SU-DHL-6 (cell line): ENCODE measurements at regions not wholly inside any gene's neighbourhood (a gene's known extent, or its start where the extent isn't known, plus 50 kb on each side); places are given as distances from the start of the nearest gene placed in this dataset.

Source experiments
- EZH2phosphoT487 ChIP-seq: fragments of 200-600 bp; sonication (generic), shearing (Covaris generic); conservative IDR thresholded peaks from 2 replicates; pipeline ENCODE4 v1.6.1; 2018; ENCODE audit warnings: mild to moderate bottlenecking, antibody characterized with exemption, low read length, moderate library complexity, mixed read lengths
- TF ChIP-seq, protein P1 (sequence below): fragments of 200-600 bp; sonication (generic); IDR thresholded peaks from one replicate; pipeline ENCODE4 v1.5.1; 2017; ENCODE audit warnings: antibody characterized with exemption, mild to moderate bottlenecking, low read length, moderate library complexity; ENCODE audit not compliant: insufficient read depth, poor library complexity, severe bottlenecking

DNA sequence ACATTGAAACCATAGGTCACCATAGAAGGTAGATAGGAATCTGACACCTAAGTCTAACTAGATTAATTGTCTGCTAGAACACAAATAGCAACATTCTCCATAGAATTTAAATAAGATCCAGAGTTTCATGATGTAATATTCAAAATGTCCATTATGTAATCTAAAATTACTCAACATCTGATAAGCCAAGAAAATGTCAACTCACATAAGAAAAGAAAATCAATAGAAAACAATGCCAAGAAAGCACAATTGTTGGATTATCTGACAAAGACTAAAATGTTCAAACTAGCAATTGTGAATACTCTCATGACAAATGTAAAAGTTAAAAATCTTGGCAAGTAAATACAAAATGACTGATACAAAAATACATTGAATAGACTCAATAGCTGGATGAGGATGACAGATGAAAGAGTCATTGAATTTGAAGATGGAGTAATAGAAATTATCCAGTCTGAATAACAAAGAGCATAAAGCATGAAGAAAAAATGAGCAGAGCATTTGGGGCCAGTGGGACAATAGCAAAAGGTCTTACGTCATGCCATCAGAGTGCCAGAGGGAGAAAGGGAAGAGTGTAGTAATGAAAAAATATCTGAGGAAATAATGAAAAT is 358.6 kb downstream of the METTL4 start:
- TF ChIP-seq, protein P1, sequence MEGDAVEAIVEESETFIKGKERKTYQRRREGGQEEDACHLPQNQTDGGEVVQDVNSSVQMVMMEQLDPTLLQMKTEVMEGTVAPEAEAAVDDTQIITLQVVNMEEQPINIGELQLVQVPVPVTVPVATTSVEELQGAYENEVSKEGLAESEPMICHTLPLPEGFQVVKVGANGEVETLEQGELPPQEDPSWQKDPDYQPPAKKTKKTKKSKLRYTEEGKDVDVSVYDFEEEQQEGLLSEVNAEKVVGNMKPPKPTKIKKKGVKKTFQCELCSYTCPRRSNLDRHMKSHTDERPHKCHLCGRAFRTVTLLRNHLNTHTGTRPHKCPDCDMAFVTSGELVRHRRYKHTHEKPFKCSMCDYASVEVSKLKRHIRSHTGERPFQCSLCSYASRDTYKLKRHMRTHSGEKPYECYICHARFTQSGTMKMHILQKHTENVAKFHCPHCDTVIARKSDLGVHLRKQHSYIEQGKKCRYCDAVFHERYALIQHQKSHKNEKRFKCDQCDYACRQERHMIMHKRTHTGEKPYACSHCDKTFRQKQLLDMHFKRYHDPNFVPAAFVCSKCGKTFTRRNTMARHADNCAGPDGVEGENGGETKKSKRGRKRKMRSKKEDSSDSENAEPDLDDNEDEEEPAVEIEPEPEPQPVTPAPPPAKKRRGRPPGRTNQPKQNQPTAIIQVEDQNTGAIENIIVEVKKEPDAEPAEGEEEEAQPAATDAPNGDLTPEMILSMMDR, result no peak
- no peak for TF ChIP-seq EZH2phosphoT487
